Common myeloid progenitor, CD34-positive (primary cell): ENCODE measurements at regions not wholly inside any gene's neighbourhood (a gene's known extent, or its start where the extent isn't known, plus 50 kb on each side); places are given as distances from the start of the nearest gene placed in this dataset.
"Not testable (repeated sequence)": the region's sequence is repeated elsewhere in the genome, so short reads cannot be mapped to it uniquely, and the experiment has no call there.

Source experiments
- CTCF ChIA-PET: fragments of 350-600 bp; sonication (Branson Sonifier 250); formaldehyde crosslinking; loops from one replicate; lab custom pipeline; 2021; ENCODE audit warnings: antibody characterized with exemption; lab: Charles Lee
- POLR2A ChIA-PET: fragments of 350-600 bp; sonication (Branson Sonifier 250); formaldehyde crosslinking; loops from one replicate; lab custom pipeline; 2021; ENCODE audit warnings: antibody characterized with exemption; lab: Charles Lee
- DNase-seq, 3 donors: peaks; one replicate each; pipeline versions ENCODE4 v3.0.0 to v3.0.0-alpha.2; 2013
- H3K27ac ChIP-seq, 2 experiments: 1 replicate in 1 of 2; 2 replicates in 1 of 2; pipeline ENCODE4 v1.7.0; 2013; ENCODE audit warnings: inconsistent platforms in 2 of 2, low read length in 2 of 2, mild to moderate bottlenecking in 2 of 2, low read depth in 1 of 2, moderate library complexity in 1 of 2; ENCODE audit not compliant: severe bottlenecking in 2 of 2, insufficient read depth in 1 of 2, poor library complexity in 1 of 2
- H3K27me3 ChIP-seq, 5 experiments: replicated peaks in 2 of 5; 1 replicate in 3 of 5; 2 replicates in 2 of 5; pipeline versions ENCODE4 v1.6.1 to v1.7.0; 2013; ENCODE audit warnings: low read length in 4 of 5, mild to moderate bottlenecking in 2 of 5, moderate library complexity in 2 of 5, inconsistent platforms in 1 of 5; ENCODE audit not compliant: insufficient read depth in 5 of 5, control insufficient read depth in 4 of 5
- H3K36me3 ChIP-seq, 4 experiments: 1 replicate in 2 of 4; 2 replicates in 2 of 4; pipeline versions ENCODE4 v1.6.1 to v1.7.0; 2013; ENCODE audit warnings: low read length in 3 of 4, control low read depth in 1 of 4, mild to moderate bottlenecking in 1 of 4; ENCODE audit not compliant: control insufficient read depth in 4 of 4, insufficient read depth in 4 of 4
- H3K4me1 ChIP-seq, 4 experiments: 1 replicate in 3 of 4; 2 replicates in 1 of 4; pipeline versions ENCODE4 v1.6.1 to v1.7.1; 2013; ENCODE audit warnings: low read length in 3 of 4, mild to moderate bottlenecking in 3 of 4, control low read depth in 1 of 4, inconsistent platforms in 1 of 4, moderate library complexity in 1 of 4; ENCODE audit not compliant: control insufficient read depth in 4 of 4, insufficient read depth in 4 of 4; ENCODE audit errors: control extremely low read depth in 1 of 4
- H3K4me3 ChIP-seq, 7 experiments: 1 replicate in 4 of 7; 2 replicates in 3 of 7; pipeline versions ENCODE4 v1.5.1 to v1.7.0; 2013; ENCODE audit warnings: mild to moderate bottlenecking in 7 of 7, low read length in 6 of 7, moderate library complexity in 6 of 7, inconsistent platforms in 2 of 7, low read depth in 2 of 7, control low read depth in 1 of 7; ENCODE audit not compliant: insufficient read depth in 4 of 7, control insufficient read depth in 1 of 7; ENCODE audit errors: extremely low read depth in 1 of 7
- H3K9me3 ChIP-seq, 5 experiments: 1 replicate in 4 of 5; 2 replicates in 1 of 5; pipeline versions ENCODE4 v1.6.1 to v1.7.1; 2013; ENCODE audit warnings: low read length in 4 of 5, mild to moderate bottlenecking in 2 of 5, inconsistent platforms in 1 of 5, low read depth in 1 of 5, moderate library complexity in 1 of 5; ENCODE audit not compliant: control insufficient read depth in 4 of 5, insufficient read depth in 2 of 5; ENCODE audit errors: control extremely low read depth in 1 of 5
- WGBS: methylation state at CpG from one replicate; pipeline ENCODE4 v1.1.5; 2013; ENCODE audit not compliant: insufficient coverage; 5-methylcytosine and 5-hydroxymethylcytosine counted together

DNA sequence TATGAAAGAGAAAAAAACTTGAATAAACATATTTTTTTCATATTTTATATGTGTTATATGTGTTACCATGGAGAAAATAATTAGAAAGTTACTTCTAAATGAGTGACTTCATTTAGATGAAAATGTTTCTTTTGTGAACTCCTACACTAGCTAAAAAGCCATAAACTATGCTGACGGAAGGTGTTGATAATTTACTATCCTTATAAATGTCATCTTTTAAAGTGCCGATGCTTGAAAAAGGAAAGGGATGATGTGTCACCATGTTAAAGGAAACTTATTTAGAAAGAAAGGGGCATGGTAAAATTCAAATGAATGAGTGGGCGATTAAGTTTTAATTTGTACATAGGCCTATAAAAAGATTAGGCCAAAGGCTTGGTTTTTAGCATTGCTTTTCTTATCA, 133.8 kb downstream of the SPRY1 start:
- Histone ChIP-seq H3K36me3 (no peaks in the 10 kb centered on the region), H3K9me3 (peaks cover 0 to 4% (median 0%) of the 10 kb centered on the region in 5 experiments), H3K27ac (no peak overlapping the region), H3K4me3 (no peak overlapping the region), H3K4me1 (peaks cover 0 to 6% (median 0%) of the 10 kb centered on the region in 4 experiments), H3K27me3 (no peaks in the 10 kb centered on the region)
- DNase-seq = no peak
- POLR2A ChIA-PET = no interaction called here
- CTCF ChIA-PET = interaction anchor here (1.1 to 2.4 kb wide), 3 partner anchors 11 to 16 kb away, joined by 3 to 10 read pairs (median 4); no protein-coding TSS in a partner anchor
- no CpG with 5 or more reads among the region's 3 CpGs for WGBS

DNA sequence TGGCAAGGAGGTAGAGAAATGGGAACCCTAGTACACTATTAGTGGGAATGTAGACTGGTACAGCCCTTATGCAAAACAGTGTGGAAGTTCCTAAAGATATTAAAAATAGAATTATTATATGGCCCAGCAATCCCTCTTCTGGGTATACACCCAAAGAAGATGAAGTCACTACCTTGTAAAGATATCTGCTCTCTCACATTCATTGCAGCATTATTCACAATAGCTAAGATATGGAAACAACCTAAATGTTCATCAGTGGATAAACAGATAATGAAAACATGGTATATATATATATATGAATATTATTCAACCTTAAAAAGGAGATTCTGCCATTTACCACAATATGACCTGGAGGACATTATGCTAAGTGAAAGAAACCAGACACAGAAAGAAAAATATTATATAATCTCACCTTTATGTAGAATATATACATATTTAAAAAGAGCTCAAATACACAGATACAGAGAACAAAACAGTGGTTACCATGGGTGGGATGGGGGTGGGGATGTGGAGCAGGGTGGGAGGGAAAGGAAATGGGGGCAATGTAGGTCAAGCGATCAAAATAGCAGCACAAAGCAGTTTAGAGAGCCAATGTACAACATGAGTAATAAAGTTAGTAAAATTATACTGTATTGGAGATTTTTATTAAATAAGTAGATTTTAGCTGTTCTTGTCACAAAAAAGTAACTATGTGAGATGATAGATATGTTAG, 138.6 kb downstream of the SPRY1 start:
- no CpG with 5 or more reads among the region's 1 CpG for WGBS
- Histone ChIP-seq H3K4me3 (no peak overlapping the region), H3K27ac (no peak overlapping the region), H3K4me1 (peaks cover 0 to 17% (median 9%) of the 10 kb centered on the region in 4 experiments), H3K36me3 (no peaks in the 10 kb centered on the region), H3K27me3 (no peaks in the 10 kb centered on the region), H3K9me3 (peaks cover 0 to 4% (median 0%) of the 10 kb centered on the region in 5 experiments)
- POLR2A ChIA-PET = no interaction called here
- DNase-seq = peak in 1 of 3 donors; percentile 34
- CTCF ChIA-PET = interaction anchor here (1.0 to 1.2 kb wide), 2 partner anchors 123 to 125 kb away, joined by 3 read pairs; no protein-coding TSS in a partner anchor

- CTCF ChIA-PET = interaction anchor here (0.7 to 1.6 kb wide), 4 partner anchors 14 to 145 kb away, joined by 3 to 4 read pairs (median 3); no protein-coding TSS in a partner anchor
- H3K4me3 ChIP-seq = peak overlapping the region in 1 of 7 experiments; percentile 30
- POLR2A ChIA-PET = no interaction called here
- peaks cover 0 to 4% (median 0%) of the 10 kb centered on the region in 5 experiments for H3K9me3 ChIP-seq
- peak; percentile 27 to 82 (median 75) for DNase-seq
- 0% methylated on average over 2 of the region's 6 CpGs for WGBS
- H3K27me3 ChIP-seq = no peaks in the 10 kb centered on the region
- H3K27ac ChIP-seq = peak overlapping the region; percentile 6 to 7
- no peaks in the 10 kb centered on the region for H3K36me3 ChIP-seq
- peaks cover 0 to 17% (median 9%) of the 10 kb centered on the region in 4 experiments for H3K4me1 ChIP-seq
Observed at GRCh38 chr4:123536225-123536624, 139.6 kb downstream of the SPRY1 start.

DNA sequence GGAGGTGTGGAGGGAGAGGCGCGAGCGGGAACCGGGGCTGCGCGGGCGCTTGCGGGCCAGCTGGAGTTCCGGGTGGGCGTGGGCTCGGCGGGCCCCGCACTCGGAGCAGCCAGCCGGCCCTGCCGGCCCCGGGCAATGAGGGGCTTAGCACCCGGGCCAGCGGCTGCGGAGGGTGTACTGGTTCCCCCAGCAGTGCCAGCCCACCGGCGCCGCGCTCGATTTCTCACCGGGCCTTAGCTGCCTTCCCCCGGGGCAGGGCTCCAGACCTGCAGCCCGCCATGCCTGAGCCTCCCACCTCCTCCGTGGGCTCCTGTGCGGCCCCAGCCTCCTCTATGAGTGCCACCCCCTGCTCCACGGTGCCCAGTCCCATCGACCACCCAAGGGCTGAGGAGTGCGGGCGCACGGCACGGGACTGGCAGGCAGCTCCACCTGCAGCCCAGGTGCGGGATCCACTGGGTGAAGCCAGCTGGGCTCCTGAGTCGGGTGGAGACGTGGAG, 141.4 kb downstream of the SPRY1 start:
- WGBS = 97% methylated on average over 24 of the region's 39 CpGs
- POLR2A ChIA-PET = not testable (repeated sequence)

GRCh38 chr4:123545667-123546572, 149.3 kb downstream of the SPRY1 start:
- no peak for DNase-seq
- ChIA-PET CTCF (interaction anchor here (0.7 kb wide), 1 partner anchor 14 kb away, joined by 3 read pairs; no protein-coding TSS in a partner anchor), POLR2A (no interaction called here)
- no peaks in the 10 kb centered on the region for H3K36me3 ChIP-seq
- H3K4me1 ChIP-seq = no peaks in the 10 kb centered on the region
- H3K27me3 ChIP-seq = no peaks in the 10 kb centered on the region
- H3K4me3 ChIP-seq = no peak overlapping the region
- no peak overlapping the region for H3K27ac ChIP-seq
- H3K9me3 ChIP-seq = peaks cover 0 to 4% (median 0%) of the 10 kb centered on the region in 5 experiments
- 85% methylated on average over 4 of the region's 7 CpGs for WGBS

More for the DNA sequence above, 141.4 kb downstream of the SPRY1 start:
- CTCF ChIA-PET = interaction anchor here (1.9 kb wide), 1 partner anchor 13 kb away, joined by 5 read pairs; no protein-coding TSS in a partner anchor
- H3K27me3 ChIP-seq, H3K27ac ChIP-seq, H3K9me3 ChIP-seq, H3K4me3 ChIP-seq, DNase-seq, H3K36me3 ChIP-seq: not testable (repeated sequence)
- H3K4me1 ChIP-seq = peaks cover 0 to 17% (median 9%) of the 10 kb centered on the region in 4 experiments

DNA sequence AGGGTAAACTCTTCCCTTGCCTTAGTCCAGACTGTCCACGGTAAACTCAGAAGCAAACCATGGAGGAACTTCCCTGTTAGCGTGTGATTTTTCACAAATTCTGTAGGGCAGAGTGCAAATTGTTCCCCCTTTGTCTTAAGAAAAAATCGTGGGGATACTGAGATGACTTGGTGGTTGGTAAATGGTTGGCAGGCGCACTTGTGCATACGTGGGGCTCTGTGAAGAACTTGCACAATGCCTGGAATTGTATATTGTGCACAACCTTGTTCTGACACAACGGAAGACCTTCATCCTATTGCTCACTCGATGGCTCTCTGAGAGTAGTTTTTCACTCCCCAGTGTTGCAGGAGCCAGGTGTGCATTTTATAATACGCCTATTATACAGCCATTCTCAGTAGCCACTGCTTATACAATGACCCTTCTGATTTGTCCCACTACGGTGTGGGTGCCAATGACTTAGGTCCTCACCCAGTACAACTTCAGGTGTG, 150.0 kb downstream of the SPRY1 start:
- POLR2A ChIA-PET = no interaction called here
- no peak for DNase-seq
- no peaks in the 10 kb centered on the region for H3K36me3 ChIP-seq
- 92% methylated on average over 9 of the region's 9 CpGs for WGBS
- H3K9me3 ChIP-seq = peaks cover 0 to 4% (median 0%) of the 10 kb centered on the region in 5 experiments
- CTCF ChIA-PET = interaction anchor here (0.7 kb wide), 1 partner anchor 15 kb away, joined by 3 read pairs; no protein-coding TSS in a partner anchor
- H3K27ac ChIP-seq = no peak overlapping the region
- no peak overlapping the region for H3K4me3 ChIP-seq
- no peaks in the 10 kb centered on the region for H3K27me3 ChIP-seq
- no peaks in the 10 kb centered on the region for H3K4me1 ChIP-seq
